K562 (cell line): ENCODE measurements at regions not wholly inside any gene's neighbourhood (a gene's known extent, or its start where the extent isn't known, plus 50 kb on each side); places are given as distances from the start of the nearest gene placed in this dataset.

Source experiments
- EP300 ChIP-seq: IDR thresholded peaks from 2 replicates; pipeline ENCODE4 v1.6.1; 2012; ENCODE audit warnings: low read length, improper control_type of control experiment
- ZNF274 ChIP-seq: IDR thresholded peaks from 2 replicates; pipeline ENCODE4 v1.6.1; 2011; ENCODE audit warnings: low read depth, mild to moderate bottlenecking, low read length, moderate library complexity, borderline replicate concordance
- TF ChIP-seq, protein P1 (sequence below): sonication (generic); formaldehyde crosslinking; IDR thresholded peaks from 2 replicates; pipeline ENCODE4 v1.8.1; 2023; ENCODE audit warnings: mild to moderate bottlenecking, missing genetic modification reagents

GRCh38 chr6:26232940-26233648, 131.9 kb upstream of the BTN3A2 start:
- TF ChIP-seq ZNF274, result no peak
- TF ChIP-seq, protein P1, sequence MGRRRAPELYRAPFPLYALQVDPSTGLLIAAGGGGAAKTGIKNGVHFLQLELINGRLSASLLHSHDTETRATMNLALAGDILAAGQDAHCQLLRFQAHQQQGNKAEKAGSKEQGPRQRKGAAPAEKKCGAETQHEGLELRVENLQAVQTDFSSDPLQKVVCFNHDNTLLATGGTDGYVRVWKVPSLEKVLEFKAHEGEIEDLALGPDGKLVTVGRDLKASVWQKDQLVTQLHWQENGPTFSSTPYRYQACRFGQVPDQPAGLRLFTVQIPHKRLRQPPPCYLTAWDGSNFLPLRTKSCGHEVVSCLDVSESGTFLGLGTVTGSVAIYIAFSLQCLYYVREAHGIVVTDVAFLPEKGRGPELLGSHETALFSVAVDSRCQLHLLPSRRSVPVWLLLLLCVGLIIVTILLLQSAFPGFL (CRISPR knock-in tag), result no peak
- TF ChIP-seq EP300, result no peak
